ENCODE measurements at regions not wholly inside any gene's neighbourhood (a gene's known extent, or its start where the extent isn't known, plus 50 kb on each side); places are given as distances from the start of the nearest gene placed in this dataset.

GRCh38 chr22:34493486-34493885 is 572.5 kb upstream of the ISX start:
- POLR2A ChIA-PET = no interaction called here
- TF ChIP-seq, protein P1, sequence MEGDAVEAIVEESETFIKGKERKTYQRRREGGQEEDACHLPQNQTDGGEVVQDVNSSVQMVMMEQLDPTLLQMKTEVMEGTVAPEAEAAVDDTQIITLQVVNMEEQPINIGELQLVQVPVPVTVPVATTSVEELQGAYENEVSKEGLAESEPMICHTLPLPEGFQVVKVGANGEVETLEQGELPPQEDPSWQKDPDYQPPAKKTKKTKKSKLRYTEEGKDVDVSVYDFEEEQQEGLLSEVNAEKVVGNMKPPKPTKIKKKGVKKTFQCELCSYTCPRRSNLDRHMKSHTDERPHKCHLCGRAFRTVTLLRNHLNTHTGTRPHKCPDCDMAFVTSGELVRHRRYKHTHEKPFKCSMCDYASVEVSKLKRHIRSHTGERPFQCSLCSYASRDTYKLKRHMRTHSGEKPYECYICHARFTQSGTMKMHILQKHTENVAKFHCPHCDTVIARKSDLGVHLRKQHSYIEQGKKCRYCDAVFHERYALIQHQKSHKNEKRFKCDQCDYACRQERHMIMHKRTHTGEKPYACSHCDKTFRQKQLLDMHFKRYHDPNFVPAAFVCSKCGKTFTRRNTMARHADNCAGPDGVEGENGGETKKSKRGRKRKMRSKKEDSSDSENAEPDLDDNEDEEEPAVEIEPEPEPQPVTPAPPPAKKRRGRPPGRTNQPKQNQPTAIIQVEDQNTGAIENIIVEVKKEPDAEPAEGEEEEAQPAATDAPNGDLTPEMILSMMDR (IDR thresholded peaks at IDR 0.05) = no peak
- intact Hi-C loops (cut with micrococcal nuclease) = no loop called here
- CTCF ChIA-PET = no interaction called here
- Mint-ChIP-seq H3K4me3 (no peak overlapping the region), H3K36me3 (ENCODE audit: low read depth) (no peaks in the 10 kb centered on the region), H3K9me3 (peaks cover 17% of the 10 kb centered on the region), H3K27me3 (no peaks in the 10 kb centered on the region), H3K4me1 (no peaks in the 10 kb centered on the region), H3K27ac (no peak overlapping the region)
- ATAC-seq (ENCODE audit: low read depth) (no peak), DNase-seq (no peak)

- no peak overlapping the region for H3K27ac Mint-ChIP-seq
- H3K4me1 Mint-ChIP-seq = no peaks in the 10 kb centered on the region
- TF ChIP-seq, protein P1 (IDR thresholded peaks at IDR 0.05) = no peak
- DNase-seq (no peak), ATAC-seq (ENCODE audit: low read depth) (no peak)
- H3K36me3 Mint-ChIP-seq (ENCODE audit: low read depth) = no peaks in the 10 kb centered on the region
- H3K4me3 Mint-ChIP-seq = no peak overlapping the region
- intact Hi-C loops (cut with micrococcal nuclease) = no loop called here
- H3K27me3 Mint-ChIP-seq = no peaks in the 10 kb centered on the region
- ChIA-PET POLR2A (no interaction called here), CTCF (no interaction called here)
- H3K9me3 Mint-ChIP-seq = peaks cover 8% of the 10 kb centered on the region
Observed at GRCh38 chr22:34501366-34501965, 564.5 kb upstream of the ISX start.

- POLR2A ChIA-PET = no interaction called here
- H3K9me3 Mint-ChIP-seq = peaks cover 5% of the 10 kb centered on the region
- intact Hi-C loops (cut with micrococcal nuclease) = no loop called here
- CTCF ChIA-PET = no interaction called here
- no peak overlapping the region for H3K27ac Mint-ChIP-seq
- no peak overlapping the region for H3K4me3 Mint-ChIP-seq
- DNase-seq (no peak), ATAC-seq (ENCODE audit: low read depth) (no peak)
- H3K27me3 Mint-ChIP-seq = no peaks in the 10 kb centered on the region
- no peaks in the 10 kb centered on the region for H3K36me3 Mint-ChIP-seq (ENCODE audit: low read depth)
- H3K4me1 Mint-ChIP-seq = no peaks in the 10 kb centered on the region
- TF ChIP-seq, protein P1 (IDR thresholded peaks at IDR 0.05) = no peak
Observed at GRCh38 chr22:34502821-34503220, 563.1 kb upstream of the ISX start.

DNA sequence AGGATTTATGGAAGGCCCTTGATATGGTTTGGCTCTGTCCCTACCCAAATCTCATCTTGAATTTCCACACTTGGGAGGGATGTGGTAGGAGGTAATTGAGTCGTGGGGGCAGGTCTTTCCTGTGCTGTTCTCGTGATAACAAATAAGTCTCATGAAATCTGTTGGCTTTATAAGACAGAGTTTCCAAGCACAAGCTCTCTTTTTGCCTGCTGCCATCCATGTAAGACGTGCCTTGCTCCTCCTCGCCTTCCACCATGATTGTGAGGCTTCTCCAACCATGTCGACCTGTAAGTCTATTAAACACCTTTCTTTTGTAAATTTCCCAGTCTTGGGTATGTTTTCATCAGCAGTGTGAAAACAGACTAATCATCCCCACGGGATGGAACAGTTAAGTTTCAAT is 557.2 kb upstream of the ISX start:
- intact Hi-C loops (cut with micrococcal nuclease) = no loop called here
- Mint-ChIP-seq H3K4me3 (no peak overlapping the region), H3K36me3 (ENCODE audit: low read depth) (no peaks in the 10 kb centered on the region), H3K4me1 (no peaks in the 10 kb centered on the region), H3K9me3 (peaks cover 10% of the 10 kb centered on the region), H3K27me3 (no peaks in the 10 kb centered on the region), H3K27ac (no peak overlapping the region)
- TF ChIP-seq, protein P1 (IDR thresholded peaks at IDR 0.05) = no peak
- no peak for ATAC-seq (ENCODE audit: low read depth)
- DNase-seq = no peak
- POLR2A ChIA-PET = no interaction called here
- CTCF ChIA-PET = no interaction called here

GRCh38 chr22:34526681-34527080 is 539.3 kb upstream of the ISX start:
- no peak for DNase-seq
- no peak for ATAC-seq (ENCODE audit: low read depth)
- Mint-ChIP-seq H3K9me3 (peaks cover 2% of the 10 kb centered on the region), H3K27me3 (no peaks in the 10 kb centered on the region), H3K4me3 (no peak overlapping the region), H3K27ac (no peak overlapping the region), H3K36me3 (ENCODE audit: low read depth) (no peaks in the 10 kb centered on the region), H3K4me1 (no peaks in the 10 kb centered on the region)
- intact Hi-C loops (cut with micrococcal nuclease) = no loop called here
- TF ChIP-seq, protein P1 (IDR thresholded peaks at IDR 0.05) = no peak
- POLR2A ChIA-PET = no interaction called here
- CTCF ChIA-PET = no interaction called here

All from activated B cell treated with CpG ODN at 0.5 μM for 24 hours (primary cell).